ENCODE measurements at regions not wholly inside any gene's neighbourhood (a gene's known extent, or its start where the extent isn't known, plus 50 kb on each side); places are given as distances from the start of the nearest gene placed in this dataset.

DNA sequence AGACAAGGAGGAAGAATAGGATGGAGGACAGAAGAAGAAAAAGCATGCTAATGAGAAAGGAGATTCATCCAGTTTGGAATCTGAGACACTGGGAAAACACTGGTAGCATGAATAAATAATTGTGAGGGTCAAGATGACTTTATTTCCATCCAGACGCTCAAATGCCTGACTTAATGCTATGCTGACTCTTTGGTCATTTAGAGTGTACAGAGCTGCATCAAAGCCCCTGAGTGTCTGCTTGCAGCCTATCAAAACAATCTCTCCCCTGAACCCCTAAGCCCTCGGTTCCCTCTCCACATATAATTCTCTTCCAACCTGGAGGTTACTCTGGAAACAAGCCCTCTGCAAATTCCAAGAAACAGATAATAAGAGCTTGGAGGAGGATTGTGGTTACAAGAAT, 208.8 kb downstream of the MAGEB17 start:
- TF ChIP-seq, protein P1, sequence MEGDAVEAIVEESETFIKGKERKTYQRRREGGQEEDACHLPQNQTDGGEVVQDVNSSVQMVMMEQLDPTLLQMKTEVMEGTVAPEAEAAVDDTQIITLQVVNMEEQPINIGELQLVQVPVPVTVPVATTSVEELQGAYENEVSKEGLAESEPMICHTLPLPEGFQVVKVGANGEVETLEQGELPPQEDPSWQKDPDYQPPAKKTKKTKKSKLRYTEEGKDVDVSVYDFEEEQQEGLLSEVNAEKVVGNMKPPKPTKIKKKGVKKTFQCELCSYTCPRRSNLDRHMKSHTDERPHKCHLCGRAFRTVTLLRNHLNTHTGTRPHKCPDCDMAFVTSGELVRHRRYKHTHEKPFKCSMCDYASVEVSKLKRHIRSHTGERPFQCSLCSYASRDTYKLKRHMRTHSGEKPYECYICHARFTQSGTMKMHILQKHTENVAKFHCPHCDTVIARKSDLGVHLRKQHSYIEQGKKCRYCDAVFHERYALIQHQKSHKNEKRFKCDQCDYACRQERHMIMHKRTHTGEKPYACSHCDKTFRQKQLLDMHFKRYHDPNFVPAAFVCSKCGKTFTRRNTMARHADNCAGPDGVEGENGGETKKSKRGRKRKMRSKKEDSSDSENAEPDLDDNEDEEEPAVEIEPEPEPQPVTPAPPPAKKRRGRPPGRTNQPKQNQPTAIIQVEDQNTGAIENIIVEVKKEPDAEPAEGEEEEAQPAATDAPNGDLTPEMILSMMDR (optimal IDR thresholded peaks at IDR 0.05 in 1 of 3, IDR thresholded peaks at IDR 0.05 in 1 of 3, conservative IDR thresholded peaks at IDR 0.05 in 1 of 3; ENCODE audit: extremely low read depth in 1 of 3, insufficient read depth in 2 of 3, low read length in 3 of 3), result no peak
- no peak for TF ChIP-seq EZH2 (IDR thresholded peaks at IDR 0.05; ENCODE audit: low read length)

Data from keratinocyte (primary cell).